ENCODE measurements at regions not wholly inside any gene's neighbourhood (a gene's known extent, or its start where the extent isn't known, plus 50 kb on each side); places are given as distances from the start of the nearest gene placed in this dataset.

- TF ChIP-seq CTCF (optimal IDR thresholded peaks at IDR 0.05 in 1 of 3, IDR thresholded peaks at IDR 0.05 in 1 of 3, conservative IDR thresholded peaks at IDR 0.05 in 1 of 3; ENCODE audit: extremely low read depth in 1 of 3, insufficient read depth in 2 of 3, low read length in 3 of 3) (no peak), EZH2 (IDR thresholded peaks at IDR 0.05; ENCODE audit: low read length) (no peak)
Observed at GRCh38 chr21:14720237-14720636, 174.1 kb upstream of the SAMSN1 start.
